Stimulated activated CD4-positive, alpha-beta T cell treated with anti-CD3 and anti-CD28 coated beads, Interleukin-1b, Interleukin-23, amount 100 ng/mL, for 48 hours (primary cell): ENCODE measurements at regions not wholly inside any gene's neighbourhood (a gene's known extent, or its start where the extent isn't known, plus 50 kb on each side); places are given as distances from the start of the nearest gene placed in this dataset.
A peak's percentile ranks its signal among the peaks of the same experiment; 100 is the strongest.

Experiments used
- DNase-seq: peaks from one replicate; pipeline ENCODE4 v3.0.0-alpha.2; 2020

DNA sequence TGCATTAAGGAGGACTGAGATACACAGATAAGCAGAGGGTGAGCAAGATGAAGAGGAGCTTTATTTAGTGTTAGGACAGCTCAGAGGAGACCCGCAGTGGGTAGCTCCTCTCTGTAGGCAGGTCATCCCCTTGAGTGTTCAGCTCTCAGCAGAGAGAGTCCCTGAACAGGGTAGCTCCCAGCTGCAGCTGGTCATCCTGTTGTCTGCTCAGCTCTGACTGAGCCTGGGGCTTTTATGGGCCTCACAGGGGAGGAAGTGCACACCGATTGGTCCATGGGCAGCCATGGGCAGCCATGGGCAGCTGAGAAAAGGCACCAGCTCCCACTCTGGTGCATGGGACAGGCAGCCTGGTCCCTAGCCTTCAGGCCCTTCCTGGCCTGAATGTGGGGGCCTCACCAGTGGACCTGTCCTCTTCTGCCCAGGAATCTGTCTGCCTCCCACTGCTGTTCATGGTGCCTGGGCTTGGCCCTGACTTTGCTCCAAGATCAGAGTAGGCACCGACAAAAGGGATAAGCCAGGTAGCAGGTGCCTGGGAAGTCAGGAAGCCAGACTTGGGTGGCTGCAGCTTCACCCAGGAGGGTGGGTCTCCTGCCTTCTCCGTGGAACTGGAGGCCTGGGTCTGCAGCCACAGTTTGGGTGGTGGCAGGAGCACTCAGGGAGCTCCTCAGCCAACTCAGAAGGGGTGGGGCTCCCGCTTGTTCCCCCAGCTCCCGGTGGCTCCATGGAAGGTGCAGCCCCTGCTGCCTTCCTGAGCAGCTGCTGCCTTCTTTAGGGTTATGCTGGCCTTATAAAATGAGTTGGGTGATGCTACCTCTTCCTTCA, 54.7 kb downstream of the MYEOV start:
- no peak for DNase-seq

DNA sequence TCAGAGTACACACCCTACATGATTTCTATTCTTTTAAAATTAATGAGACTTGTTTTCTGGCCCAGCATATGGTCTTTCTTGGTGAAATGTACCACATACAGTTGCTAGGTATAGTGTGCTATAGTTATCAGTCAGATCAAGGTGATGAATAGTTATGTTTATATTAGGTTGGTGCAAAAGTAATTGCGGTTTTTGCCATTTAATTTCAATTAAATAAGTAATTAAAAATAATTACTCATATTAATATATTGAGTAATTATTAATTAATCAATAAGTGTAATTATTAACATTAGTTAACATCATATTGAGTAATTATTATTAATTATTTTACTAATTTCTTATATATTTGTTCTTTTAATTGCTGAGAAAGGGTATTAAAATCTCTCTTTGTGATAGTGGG, 56.1 kb downstream of the MYEOV start:
- DNase-seq, result no peak

DNA sequence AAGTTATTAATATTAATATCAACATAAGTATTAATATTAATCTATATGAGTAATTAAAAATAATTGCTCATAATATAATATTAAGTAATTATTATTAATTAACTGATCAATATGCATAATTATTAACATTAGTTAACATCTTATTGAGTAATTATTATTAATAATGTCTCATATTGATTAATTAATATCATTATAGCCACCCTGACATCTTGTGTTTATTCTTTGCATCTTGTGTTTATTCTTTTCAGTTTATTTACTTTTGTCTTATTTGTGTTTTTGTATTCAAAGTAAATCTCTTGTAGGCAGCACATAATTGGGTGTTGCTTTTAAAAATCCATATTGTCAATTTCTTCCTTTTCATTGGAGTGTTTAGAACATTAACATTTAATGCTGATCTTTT, 56.6 kb downstream of the MYEOV start:
- DNase-seq, result no peak

DNA sequence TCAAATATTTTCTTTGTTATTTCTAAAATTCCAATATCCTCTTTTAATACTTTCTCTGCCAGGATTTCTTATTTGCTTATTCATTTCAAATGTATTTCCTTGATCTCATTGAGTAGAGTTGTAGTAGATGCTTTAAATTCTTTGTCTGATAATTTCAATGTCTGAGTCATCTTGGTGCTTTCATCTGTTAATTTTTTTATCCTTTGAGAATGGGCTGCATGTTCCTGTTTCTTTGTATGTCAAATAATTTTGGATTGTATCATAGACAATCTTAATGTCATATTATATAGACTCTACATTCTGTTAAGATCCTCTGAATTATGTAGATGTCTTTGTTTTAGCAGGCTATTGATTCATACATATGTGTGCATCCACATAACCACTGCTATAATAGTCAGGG, 57.5 kb downstream of the MYEOV start:
- no peak for DNase-seq

DNA sequence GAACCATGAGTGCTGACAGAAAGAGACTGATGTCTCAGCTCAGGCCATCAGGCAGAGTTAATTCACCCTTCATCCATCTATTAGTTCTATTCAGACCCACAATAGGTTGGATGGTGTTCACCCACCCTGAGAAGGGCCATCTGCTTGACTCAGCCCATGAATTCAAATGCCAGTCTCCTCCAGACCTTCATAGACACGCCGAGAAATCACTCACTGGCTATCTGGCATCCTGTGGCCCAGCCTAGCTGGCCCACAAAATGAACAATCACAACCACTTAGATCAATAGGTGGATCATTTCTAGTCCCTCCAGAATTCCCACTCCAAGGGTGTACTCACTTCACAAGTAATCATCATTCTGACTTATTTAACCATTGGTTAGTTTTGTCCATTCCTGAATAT, 58.2 kb downstream of the MYEOV start:
- DNase-seq, result no peak

DNA sequence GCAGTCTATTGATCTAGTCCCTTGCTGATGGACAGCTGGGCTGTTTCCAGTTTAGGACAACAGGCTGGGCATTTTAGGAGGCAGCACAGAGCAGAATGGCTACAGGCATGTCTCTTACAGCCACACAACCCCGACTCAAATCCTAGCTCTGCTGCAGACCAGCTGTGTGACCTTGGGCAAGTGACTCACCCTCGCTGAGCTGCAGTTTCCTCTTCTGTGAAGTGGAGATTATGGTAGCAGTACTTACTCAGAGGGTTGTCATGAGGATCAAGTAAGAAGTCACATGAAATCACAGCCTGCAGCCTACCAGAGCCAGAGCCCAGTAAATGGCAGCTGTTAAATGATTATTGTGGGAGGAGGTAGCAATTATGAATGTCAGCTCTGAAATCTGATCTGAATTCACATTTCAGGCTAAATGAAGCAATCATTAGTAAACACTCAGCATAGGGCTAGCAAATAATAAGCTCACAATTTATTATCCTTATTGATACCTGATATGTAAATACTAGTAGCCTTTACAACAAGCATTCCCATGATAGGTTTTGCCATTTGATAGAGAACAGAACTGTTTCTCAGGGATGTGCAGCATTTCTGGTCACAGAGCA, 58.9 kb downstream of the MYEOV start:
- peak; percentile 76 for DNase-seq

DNA sequence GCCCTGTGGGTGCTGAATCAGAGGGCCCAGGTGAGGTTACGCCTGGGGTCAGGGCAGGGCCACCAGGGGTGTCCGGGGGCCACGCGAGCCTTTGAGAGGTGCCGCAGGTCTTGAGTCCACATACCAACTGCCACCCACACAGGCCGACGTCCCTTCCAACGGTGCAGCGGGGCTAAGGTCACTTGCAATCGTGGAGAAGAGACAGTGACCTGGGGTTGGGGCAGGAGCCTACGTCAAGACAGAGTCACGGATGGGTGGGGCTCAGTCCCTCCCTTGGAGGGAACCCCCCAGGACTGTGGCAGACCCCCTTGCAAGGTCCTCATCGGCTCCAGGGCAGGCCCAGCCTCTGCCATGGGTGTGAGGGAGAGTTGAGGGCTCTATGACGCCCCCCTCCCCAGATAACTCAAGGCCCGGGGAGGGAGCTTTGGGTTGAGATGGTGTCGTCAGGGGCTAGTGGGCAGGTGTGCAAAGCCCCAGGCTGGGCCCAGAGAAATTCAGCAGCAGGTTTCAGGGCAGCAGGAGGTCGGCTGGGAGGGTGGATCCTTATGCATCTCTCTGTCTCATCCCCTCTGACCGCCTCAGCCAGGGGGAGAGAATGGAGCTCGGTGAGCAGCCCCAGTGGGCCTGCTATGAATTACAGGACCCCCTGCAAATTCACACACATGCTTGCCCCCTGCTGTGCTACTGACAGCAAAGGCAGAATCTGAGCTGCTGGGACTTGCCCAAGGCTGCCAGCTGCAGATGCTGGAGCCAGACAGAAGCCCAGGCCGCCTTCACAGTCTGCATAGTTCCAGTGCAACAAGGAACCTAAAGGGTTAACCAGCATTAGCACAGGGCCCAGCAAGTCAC, 60.0 kb downstream of the MYEOV start:
- DNase-seq, result no peak

DNA sequence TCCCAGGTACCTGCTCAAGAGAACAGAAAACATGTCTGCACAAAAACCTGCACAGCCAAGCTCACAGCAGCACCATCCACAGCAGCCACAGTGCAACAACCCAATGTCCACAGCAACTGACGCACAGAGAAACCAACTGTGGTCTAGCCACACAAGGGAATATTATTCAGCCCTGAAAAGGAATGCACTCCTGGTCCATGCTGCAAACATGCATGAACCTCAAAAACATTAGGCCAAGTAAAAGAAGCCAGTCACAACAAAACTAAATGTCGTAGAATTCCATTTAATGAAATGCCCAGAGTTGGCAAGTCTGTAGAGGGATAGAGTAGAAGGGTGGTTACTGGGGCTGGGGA, 60.6 kb downstream of the MYEOV start:
- DNase-seq, result no peak

DNA sequence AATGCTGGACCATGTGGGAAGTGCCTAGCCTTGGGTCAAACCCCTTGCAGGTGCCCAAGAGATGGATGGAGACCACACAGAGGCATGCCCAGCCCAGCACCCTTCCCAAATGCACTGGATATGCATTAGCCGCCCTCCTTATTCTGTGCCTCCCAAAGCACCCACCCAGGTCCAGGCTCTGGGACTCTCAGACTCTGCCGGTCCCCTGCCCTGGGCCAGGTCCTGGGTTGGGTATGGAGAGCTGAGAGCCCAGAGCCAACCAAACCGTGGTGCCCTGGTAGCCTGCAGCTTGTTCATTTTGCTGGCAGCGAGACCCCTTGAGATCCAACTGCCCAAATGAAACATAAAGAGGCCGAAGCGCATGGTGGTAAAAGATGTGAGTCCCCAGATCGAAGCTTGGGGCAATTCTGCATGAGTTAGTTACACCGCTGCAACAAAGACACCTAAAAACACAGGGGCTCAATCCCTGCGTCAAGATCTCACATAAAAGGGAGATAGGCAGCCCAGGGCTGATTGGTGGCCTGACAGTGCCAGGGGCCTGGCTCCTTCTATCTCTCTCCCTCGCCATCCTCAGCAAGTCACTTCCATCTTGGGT, 61.5 kb downstream of the MYEOV start:
- no peak for DNase-seq

DNA sequence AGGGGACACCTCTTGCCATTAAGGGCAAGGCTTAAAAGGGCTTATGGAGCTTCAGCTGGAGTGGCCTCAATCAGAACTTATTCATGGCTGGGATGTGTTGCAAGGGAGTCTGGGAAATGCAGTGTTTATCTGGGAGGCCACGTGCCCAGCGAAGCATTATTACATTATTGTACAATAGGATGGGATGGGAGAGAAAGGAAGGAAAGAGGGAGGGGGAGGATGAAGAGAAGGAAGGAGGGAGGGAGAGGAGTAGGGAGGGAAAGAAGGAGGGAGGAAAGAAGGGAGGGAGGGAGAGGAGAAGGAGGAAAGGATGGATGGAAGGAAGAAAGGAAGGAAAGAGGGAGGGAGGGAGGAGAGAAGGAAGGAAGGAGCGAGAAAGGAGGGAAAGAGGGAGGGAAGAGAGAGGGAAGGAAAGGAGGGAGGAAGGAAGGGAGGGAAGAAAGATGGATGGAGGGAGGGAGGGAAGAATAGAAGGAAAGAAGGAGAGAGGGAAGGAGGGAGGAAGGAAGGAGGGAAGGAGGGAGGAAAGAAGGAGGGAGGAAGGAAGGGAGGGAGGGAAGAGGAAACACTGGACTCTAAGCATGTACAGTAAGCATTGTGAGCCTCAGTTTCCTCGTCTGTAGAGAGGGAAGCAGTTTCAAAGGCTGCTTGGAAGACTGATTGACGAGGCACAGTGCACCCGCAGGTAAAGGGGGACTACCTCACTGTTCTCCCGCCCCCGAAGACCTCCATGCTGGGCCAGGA, 62.2 kb downstream of the MYEOV start:
- DNase-seq, result no peak

DNA sequence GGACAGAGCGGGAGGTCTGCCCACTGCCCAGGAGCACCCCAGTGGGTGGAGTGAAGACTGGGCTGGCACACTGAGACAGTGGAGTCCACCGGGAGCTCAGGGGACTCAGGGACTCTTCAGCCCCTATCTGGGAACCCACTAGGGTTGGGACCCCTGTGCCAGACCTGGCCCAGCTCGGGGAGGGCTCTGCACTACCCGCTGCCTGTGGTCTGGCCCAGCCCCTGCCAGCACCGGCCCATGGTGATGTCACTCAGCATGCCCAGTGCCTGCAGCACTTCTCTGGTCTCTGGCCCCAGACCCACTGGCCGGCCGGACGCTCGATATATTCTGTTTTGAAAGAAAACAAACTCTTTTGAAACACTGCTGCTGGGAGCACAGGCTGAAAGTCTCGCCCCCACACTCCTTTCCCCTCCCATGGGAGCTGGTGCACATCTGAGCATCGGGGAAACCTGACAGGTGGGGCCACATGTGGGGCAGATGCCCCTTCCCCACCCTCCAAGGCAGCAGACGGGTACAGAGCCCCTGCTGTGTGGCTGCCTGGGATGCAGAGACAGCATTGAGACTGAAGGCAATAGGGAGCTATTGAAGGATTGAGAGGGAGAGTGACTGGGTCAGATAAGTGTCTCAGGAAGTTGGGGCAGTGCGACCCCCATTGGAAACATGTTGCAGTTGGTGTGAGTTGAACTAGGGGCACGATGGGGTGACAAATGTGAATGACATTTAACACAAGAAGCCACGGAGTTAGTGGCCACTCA, 62.9 kb downstream of the MYEOV start:
- DNase-seq, result no peak

DNA sequence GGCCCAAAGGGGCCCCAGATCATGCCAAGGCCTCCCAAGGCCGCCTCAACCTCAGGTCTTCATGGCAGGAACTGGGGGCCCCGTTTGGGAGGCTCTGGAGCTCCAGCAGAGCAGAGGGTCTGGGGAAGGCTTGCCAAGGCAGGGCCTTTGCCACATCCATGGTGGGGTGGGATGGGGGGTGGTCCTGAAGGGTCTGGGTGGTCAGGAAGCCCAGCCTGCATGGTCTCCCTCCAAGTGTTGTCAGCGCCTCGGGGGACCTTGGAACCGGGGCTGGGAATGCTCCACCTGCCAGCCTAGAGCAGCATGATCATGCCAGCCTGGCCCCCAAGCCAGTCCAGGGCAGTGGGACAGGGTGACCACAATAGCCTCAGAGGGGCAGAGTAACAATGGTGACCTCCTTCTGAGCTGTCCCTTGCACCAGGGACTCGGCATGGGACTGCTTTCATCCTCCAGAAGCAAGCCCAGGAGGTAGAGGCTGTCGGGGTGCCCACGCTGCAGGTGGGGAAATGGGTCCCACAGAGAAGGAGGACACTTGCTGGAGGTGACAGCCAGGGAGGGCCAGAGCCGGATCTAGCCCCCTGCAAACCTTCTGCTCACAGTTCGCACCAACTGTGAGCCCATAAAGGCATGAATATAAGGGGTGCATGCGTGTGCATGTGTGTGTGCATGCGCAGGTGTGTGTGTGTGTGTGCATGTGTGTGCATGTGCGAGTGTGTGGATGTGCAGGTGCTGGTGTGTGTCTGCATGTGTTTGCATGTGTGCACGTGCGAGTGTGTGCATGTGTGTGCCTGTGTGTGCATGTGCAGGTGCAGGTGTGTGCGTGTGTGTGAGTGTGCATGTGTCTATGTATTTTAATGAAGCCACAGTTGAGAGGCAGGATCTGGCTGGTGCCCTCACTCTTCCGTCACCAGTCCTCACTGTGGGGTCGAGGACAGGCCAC, 63.8 kb downstream of the MYEOV start:
- DNase-seq, result no peak

DNA sequence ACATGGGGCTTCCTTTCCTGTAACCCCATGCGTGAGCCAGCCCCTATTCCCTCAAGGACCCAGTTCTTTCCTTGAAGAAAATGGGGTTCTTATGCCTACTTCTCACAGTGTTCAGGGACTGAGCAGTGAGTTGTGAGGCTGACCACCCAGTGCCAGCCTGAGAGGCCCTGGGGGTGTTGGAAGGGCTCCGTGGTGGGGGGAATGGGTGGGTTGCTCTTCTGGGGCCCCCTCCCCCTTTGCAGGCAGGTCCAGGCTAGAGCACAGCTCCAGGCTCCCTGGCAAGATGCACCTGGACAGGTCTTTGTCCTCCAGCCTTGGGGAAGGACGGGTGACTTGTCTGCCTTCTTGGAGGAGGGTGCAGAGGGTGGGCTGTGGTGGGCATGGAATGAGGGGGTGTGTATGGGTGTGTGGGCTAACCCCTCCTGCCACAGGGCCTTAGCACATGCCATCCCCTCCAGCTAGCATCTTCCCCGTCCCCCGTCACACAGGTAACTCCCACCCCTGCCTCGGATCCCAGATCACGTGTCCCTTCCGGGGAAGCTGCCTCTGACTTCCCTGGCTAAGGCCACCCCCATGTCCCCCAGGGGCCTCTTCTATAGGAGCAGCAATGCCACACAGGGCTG, 64.6 kb downstream of the MYEOV start:
- no peak for DNase-seq

DNA sequence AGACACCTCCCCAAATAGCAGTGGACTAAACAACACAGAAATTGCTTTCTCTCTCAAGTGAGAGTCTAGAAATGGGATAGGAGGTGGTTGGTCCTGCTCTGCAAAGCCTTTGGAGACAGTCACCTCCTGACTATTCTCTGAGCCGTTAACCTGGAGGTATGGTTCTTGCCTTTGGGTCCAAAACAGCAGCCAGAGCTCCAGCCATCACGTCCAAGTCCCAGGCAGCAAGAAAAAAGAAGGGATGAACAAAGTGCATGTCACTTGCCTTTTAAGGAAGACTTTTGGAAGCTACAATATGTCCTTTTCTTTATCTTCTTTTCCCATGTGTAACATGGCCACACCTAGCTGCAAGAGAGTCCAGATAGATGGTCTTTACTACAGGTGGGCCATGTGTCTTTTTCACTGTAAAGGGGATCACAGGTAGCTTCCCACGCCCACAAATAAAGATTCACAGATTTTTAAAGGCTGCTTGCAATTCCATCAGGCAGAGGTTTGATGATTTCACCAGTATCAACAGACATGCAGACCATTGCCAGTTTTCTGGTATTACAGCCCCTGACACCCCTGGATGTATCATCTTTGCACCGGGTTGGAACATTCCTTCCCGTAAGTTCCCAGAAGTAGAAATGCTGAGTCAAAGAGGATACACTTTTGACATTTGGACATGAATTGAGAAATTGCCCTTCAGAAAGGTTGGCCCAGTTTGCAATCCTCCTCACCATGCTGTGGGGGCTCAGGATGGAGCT, 66.0 kb downstream of the MYEOV start:
- no peak for DNase-seq

DNA sequence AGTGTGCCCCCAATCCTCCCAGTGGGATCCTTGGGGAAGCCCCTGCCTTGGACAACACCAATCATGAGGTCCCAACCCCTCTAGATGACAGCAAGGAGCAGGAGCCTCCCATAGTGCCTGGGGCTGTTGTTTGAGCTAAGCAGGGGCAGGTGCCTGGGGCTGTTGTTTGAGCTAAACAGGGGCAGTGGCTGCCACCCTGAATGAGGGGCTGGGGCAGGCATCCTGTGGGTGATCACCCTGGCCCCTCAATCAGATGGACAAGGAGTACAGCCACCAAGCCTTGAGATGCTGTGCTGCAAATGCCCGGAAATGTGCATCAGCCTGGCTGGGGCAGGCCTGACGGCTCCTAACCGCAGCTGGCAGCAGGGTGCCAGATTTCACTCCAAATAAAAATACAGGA, 66.7 kb downstream of the MYEOV start:
- no peak for DNase-seq

DNA sequence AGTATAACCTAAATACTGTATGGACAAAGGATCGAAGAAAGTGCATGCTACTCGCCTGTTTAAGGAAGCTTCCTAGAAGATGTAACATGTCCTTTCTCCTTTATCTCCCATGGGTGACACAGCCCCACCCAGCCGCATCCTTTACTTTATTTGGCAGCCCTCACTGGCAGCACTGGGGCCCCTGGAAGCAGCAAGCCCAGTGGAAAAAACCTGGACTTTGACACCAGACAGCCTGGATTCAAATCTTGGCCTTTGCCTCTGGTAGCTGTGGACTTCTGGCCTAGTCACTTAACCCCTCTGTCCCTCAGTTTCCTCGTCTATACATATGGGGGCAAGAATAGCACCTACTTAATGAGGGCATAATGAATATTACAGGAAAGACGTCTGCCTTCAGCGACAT, 67.1 kb downstream of the MYEOV start:
- DNase-seq, result no peak

DNA sequence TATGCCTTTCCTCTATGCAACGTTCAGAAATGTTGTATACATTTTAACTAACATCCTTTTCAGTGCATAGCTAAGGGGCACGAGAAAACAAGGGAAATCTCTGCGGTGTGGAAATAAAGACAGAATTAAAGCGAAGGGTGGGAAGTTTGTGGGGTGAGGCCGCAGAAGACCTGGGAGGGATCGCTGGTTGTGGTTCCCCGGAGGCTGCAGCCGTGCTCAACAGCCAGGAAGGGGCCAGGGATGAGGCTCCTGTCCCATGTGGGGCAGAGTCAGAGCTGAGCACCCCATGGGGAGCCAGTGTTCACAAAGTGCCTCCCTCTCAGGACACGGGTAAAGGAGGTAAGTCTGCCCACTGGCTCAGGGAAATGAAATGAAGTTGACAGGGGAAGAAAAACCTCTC, 67.5 kb downstream of the MYEOV start:
- DNase-seq, result no peak

DNA sequence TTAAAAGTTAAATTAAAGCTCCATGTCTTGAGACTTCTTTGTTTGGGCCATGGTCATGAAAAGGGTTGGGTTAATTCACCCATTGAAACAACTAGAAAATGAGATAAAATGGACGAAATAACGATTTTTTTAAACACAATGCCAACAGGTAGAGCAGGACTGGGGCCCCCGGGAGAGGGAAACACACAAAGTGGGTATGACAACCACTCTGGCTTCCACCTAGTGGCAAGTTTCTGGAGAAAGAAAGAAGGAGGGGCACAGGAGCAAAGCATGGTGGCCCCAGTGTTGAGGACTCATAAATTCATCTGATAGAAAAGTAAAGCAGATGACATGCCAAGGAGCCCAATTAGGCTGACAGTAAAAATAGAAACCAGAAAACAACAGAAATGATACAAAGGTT, 68.4 kb downstream of the MYEOV start:
- DNase-seq, result no peak

DNA sequence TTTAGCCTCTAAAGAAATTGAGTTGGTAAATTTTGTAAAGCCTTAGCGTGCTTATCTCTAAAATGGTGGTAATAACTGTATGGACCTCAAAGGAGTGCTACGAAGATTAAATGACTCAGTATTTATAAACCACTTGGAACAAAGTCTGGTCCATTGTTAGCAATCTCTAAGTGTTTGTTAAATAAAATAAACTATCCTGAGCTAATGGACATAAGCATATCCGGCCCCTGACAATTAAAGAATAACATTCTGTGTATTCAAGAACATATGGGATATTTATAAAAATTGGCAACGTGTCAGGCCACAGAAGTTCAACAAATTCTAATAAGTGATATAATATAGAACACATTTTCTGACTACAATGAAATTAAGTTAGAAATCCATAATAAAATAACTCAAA, 71.0 kb downstream of the MYEOV start:
- no peak for DNase-seq

DNA sequence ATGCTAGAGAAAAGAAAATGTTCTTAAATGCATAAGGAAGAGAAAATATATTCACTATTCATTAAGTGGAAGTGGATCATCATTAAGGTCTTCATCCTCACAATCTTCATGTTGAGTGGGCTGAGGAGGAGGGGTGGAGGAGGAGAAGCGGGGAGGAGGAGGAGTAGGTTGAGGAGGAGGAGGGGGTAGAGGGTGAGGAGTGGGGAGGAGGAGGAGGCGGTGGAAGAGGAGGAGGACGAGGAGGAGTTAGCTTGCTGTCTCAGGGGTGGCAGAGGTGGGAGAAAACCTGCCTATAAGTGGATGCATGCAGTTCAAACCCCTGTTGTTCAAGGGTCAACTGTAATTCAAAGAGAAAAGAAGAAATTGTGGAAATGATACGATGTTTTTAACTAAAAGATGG, 71.6 kb downstream of the MYEOV start:
- no peak for DNase-seq
